ENCODE measurements at regions not wholly inside any gene's neighbourhood (a gene's known extent, or its start where the extent isn't known, plus 50 kb on each side); places are given as distances from the start of the nearest gene placed in this dataset.

- TF ChIP-seq CTCF (IDR thresholded peaks at IDR 0.05; ENCODE audit: low read depth, low read length, poor library complexity, severe bottlenecking) (no peak), EZH2phosphoT487 (IDR thresholded peaks at IDR 0.05; ENCODE audit: borderline replicate concordance, low read length) (no peak)
These were observed 54.4 kb upstream of the RBFOX2 start for GRCh38 chr22:36083056-36083455.

Measured in DOHH2 (cell line).